SU-DHL-6 (cell line): ENCODE measurements at regions not wholly inside any gene's neighbourhood (a gene's known extent, or its start where the extent isn't known, plus 50 kb on each side); places are given as distances from the start of the nearest gene placed in this dataset.

ENCODE experiments used
- H2AFZ ChIP-seq: fragments of 200-600 bp; sonication (generic); 2 replicates; pipeline ENCODE4 v1.6.1; 2014; ENCODE audit warnings: low read depth, mild to moderate bottlenecking, moderate library complexity, mixed read lengths, antibody characterized with exemption, low read length; ENCODE audit not compliant: severe bottlenecking
- H3F3A ChIP-seq: fragments of 200-600 bp; shearing (Covaris generic); 2 replicates; pipeline ENCODE4 v1.6.0; 2016; ENCODE audit warnings: antibody characterized with exemption, mild to moderate bottlenecking; ENCODE audit not compliant: insufficient read depth
- H3K27ac ChIP-seq: fragments of 200-600 bp; sonication (generic); 2 replicates; pipeline ENCODE4 v1.5.1; 2016; ENCODE audit warnings: low read depth, mild to moderate bottlenecking, low read length, moderate library complexity, mixed read lengths
- H3K27me3 ChIP-seq: fragments of 200-600 bp; sonication (generic), shearing (Covaris generic); 2 replicates; pipeline ENCODE4 v1.6.0; 2014; ENCODE audit warnings: mild to moderate bottlenecking, low read length
- H3K36me3 ChIP-seq: fragments of 200-600 bp; sonication (generic); 2 replicates; pipeline ENCODE4 v1.6.1; 2014; ENCODE audit warnings: mild to moderate bottlenecking, low read length, mixed read lengths
- H3K4me2 ChIP-seq: fragments of 300-600, 200-600 bp; shearing (Covaris generic), sonication (generic); 2 replicates; pipeline ENCODE4 v1.6.0; 2014; ENCODE audit warnings: low read length, low read depth, mild to moderate bottlenecking; ENCODE audit not compliant: poor library complexity, severe bottlenecking
- H3K4me3 ChIP-seq: fragments of 200-600 bp; sonication (generic); 2 replicates; pipeline ENCODE4 v1.5.1; 2014; ENCODE audit warnings: antibody characterized with exemption, low read length, mild to moderate bottlenecking, mixed read lengths; ENCODE audit not compliant: insufficient read depth, poor library complexity, severe bottlenecking
- H3K79me2 ChIP-seq: fragments of 200-600 bp; sonication (generic); 2 replicates; pipeline ENCODE4 v1.6.1; 2014; ENCODE audit warnings: mild to moderate bottlenecking, low read length, moderate library complexity; ENCODE audit not compliant: insufficient read depth
- H3K9ac ChIP-seq: fragments of 200-600 bp; sonication (generic); 2 replicates; pipeline ENCODE4 v1.7.0; 2014; ENCODE audit warnings: mild to moderate bottlenecking, low read length
- H3K9me2 ChIP-seq: fragments of 200-600 bp; sonication (generic); replicated peaks from 2 replicates; pipeline ENCODE4 v1.6.1; 2014; ENCODE audit warnings: low read length; ENCODE audit not compliant: insufficient read depth
- H3K9me3 ChIP-seq: fragments of 200-600 bp; sonication (generic); 2 replicates; pipeline ENCODE4 v1.6.1; 2014; ENCODE audit warnings: low read length, mixed read lengths; ENCODE audit not compliant: insufficient read depth
- H4K20me1 ChIP-seq: fragments of 200-600 bp; sonication (generic); 2 replicates; pipeline ENCODE4 v1.6.1; 2014; ENCODE audit warnings: low read depth, mild to moderate bottlenecking, antibody characterized with exemption, low read length, moderate library complexity, mixed read lengths
- EZH2phosphoT487 ChIP-seq: fragments of 200-600 bp; sonication (generic), shearing (Covaris generic); conservative IDR thresholded peaks from 2 replicates; pipeline ENCODE4 v1.6.1; 2018; ENCODE audit warnings: mild to moderate bottlenecking, antibody characterized with exemption, low read length, moderate library complexity, mixed read lengths
- TF ChIP-seq, protein P1 (sequence below): fragments of 200-600 bp; sonication (generic); IDR thresholded peaks from one replicate; pipeline ENCODE4 v1.5.1; 2017; ENCODE audit warnings: antibody characterized with exemption, mild to moderate bottlenecking, low read length, moderate library complexity; ENCODE audit not compliant: insufficient read depth, poor library complexity, severe bottlenecking

DNA sequence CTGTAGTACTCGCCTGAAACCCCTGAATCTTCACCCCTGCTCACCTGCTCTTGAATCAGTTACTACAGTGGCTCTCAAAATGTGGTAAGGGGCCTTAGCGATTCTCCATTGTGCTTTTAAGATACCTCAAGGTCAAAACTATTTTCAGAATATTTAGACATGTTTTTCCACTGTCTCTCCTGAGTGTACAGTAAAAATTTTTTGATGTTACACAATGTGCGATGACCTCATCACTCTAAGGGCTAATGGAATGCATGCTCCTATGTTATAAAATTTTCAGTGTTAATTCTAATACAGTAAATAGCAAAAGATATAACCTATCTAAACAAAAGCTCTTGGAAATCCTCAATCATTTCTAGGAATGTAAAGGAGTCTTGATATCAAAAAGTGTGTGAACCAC lies 336.9 kb upstream of the PKDCC start:
- no peaks in the 10 kb centered on the region for H3K36me3 ChIP-seq
- H3K4me3 ChIP-seq: no peak overlapping the region
- no peaks in the 10 kb centered on the region; the same call in 1 of the 2 replicates for H3K27me3 ChIP-seq
- no peaks in the 10 kb centered on the region for H3K9me2 ChIP-seq
- no peak overlapping the region for H2AFZ ChIP-seq
- no peak overlapping the region for H3K27ac ChIP-seq
- no peaks in the 10 kb centered on the region for H4K20me1 ChIP-seq
- H3F3A ChIP-seq: no peaks in the 10 kb centered on the region
- TF ChIP-seq, protein P1, sequence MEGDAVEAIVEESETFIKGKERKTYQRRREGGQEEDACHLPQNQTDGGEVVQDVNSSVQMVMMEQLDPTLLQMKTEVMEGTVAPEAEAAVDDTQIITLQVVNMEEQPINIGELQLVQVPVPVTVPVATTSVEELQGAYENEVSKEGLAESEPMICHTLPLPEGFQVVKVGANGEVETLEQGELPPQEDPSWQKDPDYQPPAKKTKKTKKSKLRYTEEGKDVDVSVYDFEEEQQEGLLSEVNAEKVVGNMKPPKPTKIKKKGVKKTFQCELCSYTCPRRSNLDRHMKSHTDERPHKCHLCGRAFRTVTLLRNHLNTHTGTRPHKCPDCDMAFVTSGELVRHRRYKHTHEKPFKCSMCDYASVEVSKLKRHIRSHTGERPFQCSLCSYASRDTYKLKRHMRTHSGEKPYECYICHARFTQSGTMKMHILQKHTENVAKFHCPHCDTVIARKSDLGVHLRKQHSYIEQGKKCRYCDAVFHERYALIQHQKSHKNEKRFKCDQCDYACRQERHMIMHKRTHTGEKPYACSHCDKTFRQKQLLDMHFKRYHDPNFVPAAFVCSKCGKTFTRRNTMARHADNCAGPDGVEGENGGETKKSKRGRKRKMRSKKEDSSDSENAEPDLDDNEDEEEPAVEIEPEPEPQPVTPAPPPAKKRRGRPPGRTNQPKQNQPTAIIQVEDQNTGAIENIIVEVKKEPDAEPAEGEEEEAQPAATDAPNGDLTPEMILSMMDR: no peak
- no peak for TF ChIP-seq EZH2phosphoT487
- no peaks in the 10 kb centered on the region for H3K9me3 ChIP-seq
- no peak overlapping the region for H3K4me2 ChIP-seq
- no peak overlapping the region for H3K9ac ChIP-seq
- H3K79me2 ChIP-seq: no peaks in the 10 kb centered on the region

DNA sequence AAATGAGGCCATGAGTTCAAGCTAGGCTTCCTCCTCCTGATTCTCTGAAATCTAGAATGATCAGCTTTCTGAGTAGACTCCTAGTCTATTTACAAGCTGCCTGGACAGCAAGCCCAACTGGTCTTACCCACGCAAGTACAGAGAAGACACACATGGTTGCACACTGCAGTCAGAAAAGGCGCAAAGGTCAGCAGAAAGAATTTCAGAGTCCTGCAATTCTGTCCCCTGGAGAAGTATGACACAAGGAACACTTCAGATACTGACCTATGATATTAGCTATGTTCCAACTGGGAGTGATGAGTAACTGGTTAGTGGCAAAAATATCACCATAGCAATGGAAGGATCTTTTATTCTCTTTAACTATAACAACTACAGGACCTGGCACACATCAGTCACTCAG lies 336.1 kb upstream of the PKDCC start:
- Histone ChIP-seq H4K20me1 (no peaks in the 10 kb centered on the region), H3K4me2 (no peak overlapping the region), H3K36me3 (no peaks in the 10 kb centered on the region), H3K9me2 (no peaks in the 10 kb centered on the region), H3F3A (no peaks in the 10 kb centered on the region), H3K4me3 (no peak overlapping the region), H3K9ac (no peak overlapping the region), H3K9me3 (no peaks in the 10 kb centered on the region), H2AFZ (no peak overlapping the region), H3K79me2 (no peaks in the 10 kb centered on the region), H3K27ac (no peak overlapping the region), H3K27me3 (no peaks in the 10 kb centered on the region; the same call in 1 of the 2 replicates)
- no peak for TF ChIP-seq EZH2phosphoT487
- TF ChIP-seq, protein P1: no peak

DNA sequence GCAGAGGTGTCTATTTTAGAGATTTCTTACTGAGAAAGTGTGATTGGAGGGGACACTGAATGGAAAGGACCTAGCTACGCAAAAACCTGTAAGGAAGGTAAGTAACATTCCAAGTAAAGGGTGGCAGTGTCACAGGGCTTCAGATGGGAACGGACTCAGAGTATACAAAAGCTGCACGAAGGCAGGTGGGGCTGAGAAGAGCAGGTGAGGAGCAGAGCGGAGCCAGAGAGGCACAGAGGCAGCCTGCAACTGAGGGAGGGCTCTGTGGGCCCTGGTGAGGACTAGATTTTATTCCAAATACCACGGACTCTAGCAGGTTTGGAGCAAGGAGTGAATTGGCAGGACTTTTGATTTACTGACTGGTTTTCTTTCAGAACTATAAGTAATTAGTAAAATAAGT lies 331.3 kb upstream of the PKDCC start:
- no peaks in the 10 kb centered on the region for H3K9me3 ChIP-seq
- H3K27me3 ChIP-seq: no peaks in the 10 kb centered on the region
- no peak overlapping the region for H3K27ac ChIP-seq
- H3K36me3 ChIP-seq: no peaks in the 10 kb centered on the region
- H2AFZ ChIP-seq: no peak overlapping the region
- no peaks in the 10 kb centered on the region for H3K79me2 ChIP-seq
- no peaks in the 10 kb centered on the region for H3K9me2 ChIP-seq
- H3K4me3 ChIP-seq: no peak overlapping the region
- H4K20me1 ChIP-seq: no peaks in the 10 kb centered on the region
- no peaks in the 10 kb centered on the region for H3F3A ChIP-seq
- TF ChIP-seq, protein P1: no peak
- no peak for TF ChIP-seq EZH2phosphoT487
- no peak overlapping the region for H3K9ac ChIP-seq
- H3K4me2 ChIP-seq: no peak overlapping the region
